ENCODE measurements at regions not wholly inside any gene's neighbourhood (a gene's known extent, or its start where the extent isn't known, plus 50 kb on each side); places are given as distances from the start of the nearest gene placed in this dataset.

DNA sequence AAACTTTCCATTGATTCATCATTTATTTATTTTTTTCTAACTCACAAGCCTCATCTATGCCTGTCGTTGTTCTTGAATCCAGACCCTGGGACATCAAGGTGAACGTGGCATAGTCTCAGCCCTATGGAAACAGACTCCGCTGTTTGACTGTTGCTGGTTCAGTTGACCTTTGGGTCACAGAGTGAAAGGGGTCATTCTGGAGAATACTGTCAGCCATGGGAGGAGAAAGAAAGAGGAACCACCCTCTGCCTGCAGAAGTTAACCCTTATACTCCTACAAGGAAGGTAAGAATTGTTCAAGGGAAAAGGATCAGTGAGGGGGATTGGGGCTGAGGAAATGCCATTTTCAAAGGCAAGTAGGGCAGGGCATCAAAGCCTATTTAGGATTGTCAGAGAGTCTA, 387.6 kb upstream of the MAF start:
- TF ChIP-seq, protein P1, sequence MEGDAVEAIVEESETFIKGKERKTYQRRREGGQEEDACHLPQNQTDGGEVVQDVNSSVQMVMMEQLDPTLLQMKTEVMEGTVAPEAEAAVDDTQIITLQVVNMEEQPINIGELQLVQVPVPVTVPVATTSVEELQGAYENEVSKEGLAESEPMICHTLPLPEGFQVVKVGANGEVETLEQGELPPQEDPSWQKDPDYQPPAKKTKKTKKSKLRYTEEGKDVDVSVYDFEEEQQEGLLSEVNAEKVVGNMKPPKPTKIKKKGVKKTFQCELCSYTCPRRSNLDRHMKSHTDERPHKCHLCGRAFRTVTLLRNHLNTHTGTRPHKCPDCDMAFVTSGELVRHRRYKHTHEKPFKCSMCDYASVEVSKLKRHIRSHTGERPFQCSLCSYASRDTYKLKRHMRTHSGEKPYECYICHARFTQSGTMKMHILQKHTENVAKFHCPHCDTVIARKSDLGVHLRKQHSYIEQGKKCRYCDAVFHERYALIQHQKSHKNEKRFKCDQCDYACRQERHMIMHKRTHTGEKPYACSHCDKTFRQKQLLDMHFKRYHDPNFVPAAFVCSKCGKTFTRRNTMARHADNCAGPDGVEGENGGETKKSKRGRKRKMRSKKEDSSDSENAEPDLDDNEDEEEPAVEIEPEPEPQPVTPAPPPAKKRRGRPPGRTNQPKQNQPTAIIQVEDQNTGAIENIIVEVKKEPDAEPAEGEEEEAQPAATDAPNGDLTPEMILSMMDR (IDR thresholded peaks at IDR 0.05), result no peak
- TF ChIP-seq POLR2A (IDR thresholded peaks at IDR 0.05), result no peak

Measured in lower leg skin (tissue), 3 donors.